ENCODE measurements at regions not wholly inside any gene's neighbourhood (a gene's known extent, or its start where the extent isn't known, plus 50 kb on each side); places are given as distances from the start of the nearest gene placed in this dataset.

DNA sequence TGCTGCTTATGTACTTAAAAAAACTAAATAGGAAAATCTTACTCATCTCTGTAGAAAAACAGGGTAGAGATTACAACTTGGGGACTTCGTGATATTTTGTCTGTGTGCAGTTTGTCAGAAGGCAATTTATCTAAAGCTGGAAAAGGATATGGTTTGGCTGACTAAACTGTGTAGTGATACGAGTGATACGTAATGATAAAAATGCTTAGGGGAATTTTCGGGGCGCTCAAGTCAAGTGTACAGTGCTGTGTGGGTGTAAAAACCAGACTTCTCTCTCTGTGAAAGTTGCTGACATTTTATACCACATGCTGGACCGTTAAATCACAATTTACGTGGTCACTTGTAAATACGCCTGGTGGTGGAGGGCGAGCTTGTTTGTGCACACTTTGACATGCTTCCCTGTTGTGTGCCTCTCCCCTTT, 221.7 kb downstream of the KCNRG start:
- no peak for DNase-seq (ENCODE audit: low read depth)
- H3K4me3 ChIP-seq (ENCODE audit: control insufficient read depth, low read depth, low read length), result no peak overlapping the region
- TF ChIP-seq, protein P1, sequence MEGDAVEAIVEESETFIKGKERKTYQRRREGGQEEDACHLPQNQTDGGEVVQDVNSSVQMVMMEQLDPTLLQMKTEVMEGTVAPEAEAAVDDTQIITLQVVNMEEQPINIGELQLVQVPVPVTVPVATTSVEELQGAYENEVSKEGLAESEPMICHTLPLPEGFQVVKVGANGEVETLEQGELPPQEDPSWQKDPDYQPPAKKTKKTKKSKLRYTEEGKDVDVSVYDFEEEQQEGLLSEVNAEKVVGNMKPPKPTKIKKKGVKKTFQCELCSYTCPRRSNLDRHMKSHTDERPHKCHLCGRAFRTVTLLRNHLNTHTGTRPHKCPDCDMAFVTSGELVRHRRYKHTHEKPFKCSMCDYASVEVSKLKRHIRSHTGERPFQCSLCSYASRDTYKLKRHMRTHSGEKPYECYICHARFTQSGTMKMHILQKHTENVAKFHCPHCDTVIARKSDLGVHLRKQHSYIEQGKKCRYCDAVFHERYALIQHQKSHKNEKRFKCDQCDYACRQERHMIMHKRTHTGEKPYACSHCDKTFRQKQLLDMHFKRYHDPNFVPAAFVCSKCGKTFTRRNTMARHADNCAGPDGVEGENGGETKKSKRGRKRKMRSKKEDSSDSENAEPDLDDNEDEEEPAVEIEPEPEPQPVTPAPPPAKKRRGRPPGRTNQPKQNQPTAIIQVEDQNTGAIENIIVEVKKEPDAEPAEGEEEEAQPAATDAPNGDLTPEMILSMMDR (IDR thresholded peaks at IDR 0.05; ENCODE audit: control insufficient read depth, insufficient read depth, low read depth, low read length, missing control alignments), result no peak

DNA sequence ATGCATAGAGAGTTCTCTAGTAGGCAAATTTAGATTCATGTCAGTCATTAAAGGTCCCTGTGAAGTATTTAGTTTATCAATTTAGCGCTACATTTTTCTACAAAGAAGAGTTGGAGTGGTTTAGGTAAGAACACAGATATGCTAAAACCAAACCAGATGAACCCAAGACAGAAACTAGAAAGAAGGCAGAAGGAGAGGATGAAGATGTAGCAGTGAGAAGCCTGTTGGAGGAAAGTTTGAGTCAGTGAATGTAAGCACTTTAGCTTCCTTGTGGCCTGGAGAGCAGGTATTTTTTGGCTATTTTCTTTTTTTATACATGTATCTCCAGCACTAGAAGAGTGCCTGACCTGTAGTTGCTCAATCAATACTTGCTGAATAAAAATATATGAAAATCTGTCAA, 223.7 kb downstream of the KCNRG start:
- TF ChIP-seq, protein P1 (IDR thresholded peaks at IDR 0.05; ENCODE audit: control insufficient read depth, insufficient read depth, low read depth, low read length, missing control alignments), result no peak
- H3K4me3 ChIP-seq (ENCODE audit: control insufficient read depth, low read depth, low read length), result no peak overlapping the region
- DNase-seq (ENCODE audit: low read depth), result no peak

DNA sequence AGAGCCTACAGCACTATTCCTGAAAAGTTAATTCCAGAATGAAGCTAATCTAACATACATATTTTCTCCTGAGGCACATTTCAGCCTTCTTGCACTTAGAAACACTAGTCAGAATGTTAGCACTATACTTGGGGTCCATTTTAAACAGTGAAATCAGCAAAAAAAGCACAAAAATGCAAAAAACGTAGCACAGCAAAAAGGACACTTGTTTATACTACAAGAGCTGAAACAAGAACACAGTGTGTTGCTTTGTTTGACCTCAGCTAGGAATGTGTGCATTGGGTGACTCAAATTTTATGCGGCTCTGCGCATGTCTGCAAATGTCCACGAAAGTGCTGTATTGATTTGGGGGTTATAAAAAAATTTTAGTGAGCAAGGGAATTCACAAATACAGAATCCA, 226.2 kb downstream of the KCNRG start:
- TF ChIP-seq, protein P1 (IDR thresholded peaks at IDR 0.05; ENCODE audit: control insufficient read depth, insufficient read depth, low read depth, low read length, missing control alignments), result no peak
- H3K4me3 ChIP-seq (ENCODE audit: control insufficient read depth, low read depth, low read length), result no peak overlapping the region
- DNase-seq (ENCODE audit: low read depth), result no peak

DNA sequence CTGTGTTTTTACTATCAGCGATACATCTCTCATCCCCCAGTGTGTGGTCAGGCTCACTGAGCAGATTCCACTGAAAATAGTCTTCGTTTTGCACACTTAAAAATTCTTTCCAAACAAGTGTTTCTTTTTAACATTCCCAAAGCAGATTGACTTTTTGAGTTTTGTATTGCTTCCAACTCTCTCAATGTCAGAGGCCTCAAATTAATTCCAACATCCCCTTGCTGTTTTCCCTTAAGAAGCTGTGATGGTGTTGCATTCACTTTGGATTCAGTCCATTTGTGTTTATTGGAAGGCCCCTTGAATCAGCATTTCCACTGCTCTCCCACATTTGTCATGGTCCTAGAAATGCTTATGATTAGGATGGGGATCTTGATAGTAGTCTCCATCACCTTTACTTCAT, 228.7 kb downstream of the KCNRG start:
- TF ChIP-seq, protein P1 (IDR thresholded peaks at IDR 0.05; ENCODE audit: control insufficient read depth, insufficient read depth, low read depth, low read length, missing control alignments), result no peak
- no peak for DNase-seq (ENCODE audit: low read depth)
- no peak overlapping the region for H3K4me3 ChIP-seq (ENCODE audit: control insufficient read depth, low read depth, low read length)

DNA sequence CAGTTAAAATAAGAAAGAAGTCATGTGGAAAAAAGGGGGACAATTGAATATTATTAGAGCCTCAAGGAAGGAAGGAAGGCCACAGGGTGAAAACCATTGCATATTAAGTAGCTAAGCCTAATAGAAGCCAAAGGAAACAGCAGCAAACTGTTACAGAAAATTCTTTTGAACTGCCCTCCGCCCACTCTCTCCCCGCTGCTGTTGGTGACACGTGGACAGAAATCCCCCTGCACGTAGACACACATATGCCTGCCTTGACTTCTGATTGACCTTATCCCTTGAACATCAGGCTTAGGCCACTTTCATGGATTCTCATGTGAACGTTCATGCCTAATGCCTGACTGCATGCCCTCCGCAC, 229.1 kb downstream of the KCNRG start:
- no peak for DNase-seq (ENCODE audit: low read depth)
- H3K4me3 ChIP-seq (ENCODE audit: control insufficient read depth, low read depth, low read length), result no peak overlapping the region
- TF ChIP-seq, protein P1 (IDR thresholded peaks at IDR 0.05; ENCODE audit: control insufficient read depth, insufficient read depth, low read depth, low read length, missing control alignments), result no peak

DNA sequence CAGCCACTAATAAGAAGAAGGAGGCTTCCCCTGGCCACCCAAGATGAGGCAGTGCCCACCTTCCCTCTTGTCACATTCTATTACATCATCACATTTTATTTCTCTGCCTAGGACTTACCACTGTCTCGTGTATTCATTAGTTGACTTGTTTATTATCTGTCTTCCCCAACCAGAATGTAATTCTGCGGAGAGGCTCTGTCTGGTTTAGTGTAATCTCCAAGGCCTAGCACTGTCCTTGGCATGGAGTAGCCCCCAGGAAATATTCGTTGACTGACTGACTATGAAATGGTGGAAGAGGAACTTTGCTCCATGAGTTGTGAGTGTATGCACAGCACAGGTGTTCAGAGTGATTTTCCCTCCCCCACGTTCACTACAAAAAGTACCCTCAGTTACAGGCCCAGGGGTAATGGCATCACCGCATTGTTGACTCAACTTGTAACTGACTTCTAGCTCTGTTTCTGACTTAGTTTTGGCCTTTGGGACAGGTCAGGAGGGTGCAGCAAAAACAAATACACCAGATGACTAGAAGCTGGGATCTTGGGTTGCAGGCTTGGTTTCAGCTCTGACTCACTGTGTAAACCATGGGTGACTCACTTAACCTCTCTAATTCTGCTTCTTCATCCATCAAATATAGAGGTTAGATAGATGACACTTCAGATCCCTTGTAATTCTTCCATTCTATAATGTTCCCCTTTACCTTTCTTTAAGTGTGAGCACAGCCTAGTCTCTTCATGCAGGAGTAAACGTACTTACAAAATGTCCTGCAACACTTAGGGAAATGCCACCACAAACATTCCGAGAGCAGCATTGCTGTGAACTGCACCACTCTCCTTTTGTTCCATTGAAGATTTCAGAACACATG, 229.7 kb downstream of the KCNRG start:
- TF ChIP-seq, protein P1 (IDR thresholded peaks at IDR 0.05; ENCODE audit: control insufficient read depth, insufficient read depth, low read depth, low read length, missing control alignments), result no peak
- no peak overlapping the region for H3K4me3 ChIP-seq (ENCODE audit: control insufficient read depth, low read depth, low read length)
- peak; percentile 33 for DNase-seq (ENCODE audit: low read depth)

Measured in AG09309 (cell line).